ENCODE measurements at regions not wholly inside any gene's neighbourhood (a gene's known extent, or its start where the extent isn't known, plus 50 kb on each side); places are given as distances from the start of the nearest gene placed in this dataset.

DNA sequence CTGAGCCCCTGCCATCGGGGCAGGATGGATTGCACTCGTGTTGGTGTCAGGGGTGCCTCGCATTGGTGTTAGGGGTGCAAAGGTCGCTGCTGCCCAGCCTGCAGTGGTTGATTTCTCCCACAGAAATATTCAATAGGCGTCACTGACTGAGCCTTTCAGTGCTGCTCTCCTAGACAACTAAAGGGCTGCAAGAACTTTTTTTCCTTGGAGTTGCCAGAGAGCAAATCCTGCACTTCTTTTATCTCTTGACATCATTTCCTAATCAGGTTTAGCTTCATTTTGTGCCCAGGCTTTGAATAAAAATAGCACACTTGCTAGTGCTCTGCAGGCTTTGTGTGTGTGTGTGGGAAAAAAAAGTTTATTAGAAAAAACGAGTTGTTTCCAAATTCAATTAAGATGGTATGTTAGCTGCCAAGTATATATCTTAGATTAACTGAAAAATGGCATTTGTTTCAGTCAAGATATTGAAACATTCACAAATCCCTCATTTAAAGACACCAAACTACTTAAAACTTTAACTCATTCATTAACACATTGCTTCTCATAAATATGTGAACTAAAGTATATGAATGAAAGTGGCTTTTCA, 125.6 kb downstream of the SOCS6 start:
- no peak for TF ChIP-seq EP300 (IDR thresholded peaks at IDR 0.05)
- TF ChIP-seq, protein P1, sequence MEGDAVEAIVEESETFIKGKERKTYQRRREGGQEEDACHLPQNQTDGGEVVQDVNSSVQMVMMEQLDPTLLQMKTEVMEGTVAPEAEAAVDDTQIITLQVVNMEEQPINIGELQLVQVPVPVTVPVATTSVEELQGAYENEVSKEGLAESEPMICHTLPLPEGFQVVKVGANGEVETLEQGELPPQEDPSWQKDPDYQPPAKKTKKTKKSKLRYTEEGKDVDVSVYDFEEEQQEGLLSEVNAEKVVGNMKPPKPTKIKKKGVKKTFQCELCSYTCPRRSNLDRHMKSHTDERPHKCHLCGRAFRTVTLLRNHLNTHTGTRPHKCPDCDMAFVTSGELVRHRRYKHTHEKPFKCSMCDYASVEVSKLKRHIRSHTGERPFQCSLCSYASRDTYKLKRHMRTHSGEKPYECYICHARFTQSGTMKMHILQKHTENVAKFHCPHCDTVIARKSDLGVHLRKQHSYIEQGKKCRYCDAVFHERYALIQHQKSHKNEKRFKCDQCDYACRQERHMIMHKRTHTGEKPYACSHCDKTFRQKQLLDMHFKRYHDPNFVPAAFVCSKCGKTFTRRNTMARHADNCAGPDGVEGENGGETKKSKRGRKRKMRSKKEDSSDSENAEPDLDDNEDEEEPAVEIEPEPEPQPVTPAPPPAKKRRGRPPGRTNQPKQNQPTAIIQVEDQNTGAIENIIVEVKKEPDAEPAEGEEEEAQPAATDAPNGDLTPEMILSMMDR (IDR thresholded peaks at IDR 0.05) = no peak

Measured in suprapubic skin (tissue), 3 donors.